GM10266 (cell line): ENCODE measurements at regions not wholly inside any gene's neighbourhood (a gene's known extent, or its start where the extent isn't known, plus 50 kb on each side); places are given as distances from the start of the nearest gene placed in this dataset.

Experiments used
- DNase-seq: peaks from one replicate; pipeline ENCODE4 v3.0.0; 2012; ENCODE audit errors: extremely low spot score
- TF ChIP-seq, protein P1 (sequence below): IDR thresholded peaks from 2 replicates; pipeline ENCODE4 v1.5.1; 2012; ENCODE audit warnings: mild to moderate bottlenecking, low read depth; ENCODE audit not compliant: control insufficient read depth, insufficient read depth; ENCODE audit errors: missing control alignments

DNA sequence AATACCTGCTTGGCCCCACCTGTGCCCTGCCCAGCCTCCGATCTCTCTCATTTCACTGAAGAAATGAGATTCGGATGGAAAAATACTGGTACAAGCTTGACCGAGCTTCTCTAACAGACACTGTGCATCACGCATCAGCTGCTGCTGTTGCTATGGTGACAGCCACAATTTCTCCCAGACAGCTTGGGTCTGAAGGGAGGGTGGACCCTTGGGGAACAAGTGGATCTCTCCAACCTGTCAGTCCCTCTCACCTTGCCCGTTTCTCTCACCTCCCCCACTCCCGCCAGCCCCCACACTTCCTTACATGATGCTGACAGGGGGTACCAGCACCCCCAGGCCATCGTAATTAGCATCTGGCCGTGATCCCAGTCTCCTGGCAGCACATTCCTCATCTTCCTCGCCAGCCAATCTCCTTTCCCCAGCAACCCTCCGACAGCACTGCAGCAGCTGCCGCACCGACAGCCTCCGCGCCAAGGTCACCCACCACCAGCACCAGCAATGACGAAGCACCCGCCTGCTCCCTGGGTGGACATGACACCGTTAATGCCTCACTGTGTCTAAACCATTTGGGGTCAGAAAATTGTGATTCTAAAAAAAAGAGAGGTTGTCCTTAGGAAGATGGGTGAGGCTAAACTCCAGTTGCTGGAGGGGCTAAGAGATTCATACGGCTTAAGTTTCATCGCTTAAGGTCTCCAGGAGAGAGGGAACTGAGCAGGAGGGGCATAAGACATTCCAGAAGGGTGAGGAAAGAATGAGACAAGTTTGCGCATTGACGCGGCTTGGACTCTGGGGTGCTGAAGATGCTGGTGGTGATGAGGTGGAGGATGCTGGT lies 58.6 kb upstream of the TNRC6A start:
- TF ChIP-seq, protein P1, sequence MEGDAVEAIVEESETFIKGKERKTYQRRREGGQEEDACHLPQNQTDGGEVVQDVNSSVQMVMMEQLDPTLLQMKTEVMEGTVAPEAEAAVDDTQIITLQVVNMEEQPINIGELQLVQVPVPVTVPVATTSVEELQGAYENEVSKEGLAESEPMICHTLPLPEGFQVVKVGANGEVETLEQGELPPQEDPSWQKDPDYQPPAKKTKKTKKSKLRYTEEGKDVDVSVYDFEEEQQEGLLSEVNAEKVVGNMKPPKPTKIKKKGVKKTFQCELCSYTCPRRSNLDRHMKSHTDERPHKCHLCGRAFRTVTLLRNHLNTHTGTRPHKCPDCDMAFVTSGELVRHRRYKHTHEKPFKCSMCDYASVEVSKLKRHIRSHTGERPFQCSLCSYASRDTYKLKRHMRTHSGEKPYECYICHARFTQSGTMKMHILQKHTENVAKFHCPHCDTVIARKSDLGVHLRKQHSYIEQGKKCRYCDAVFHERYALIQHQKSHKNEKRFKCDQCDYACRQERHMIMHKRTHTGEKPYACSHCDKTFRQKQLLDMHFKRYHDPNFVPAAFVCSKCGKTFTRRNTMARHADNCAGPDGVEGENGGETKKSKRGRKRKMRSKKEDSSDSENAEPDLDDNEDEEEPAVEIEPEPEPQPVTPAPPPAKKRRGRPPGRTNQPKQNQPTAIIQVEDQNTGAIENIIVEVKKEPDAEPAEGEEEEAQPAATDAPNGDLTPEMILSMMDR = no peak
- DNase-seq = peak; percentile 35

DNA sequence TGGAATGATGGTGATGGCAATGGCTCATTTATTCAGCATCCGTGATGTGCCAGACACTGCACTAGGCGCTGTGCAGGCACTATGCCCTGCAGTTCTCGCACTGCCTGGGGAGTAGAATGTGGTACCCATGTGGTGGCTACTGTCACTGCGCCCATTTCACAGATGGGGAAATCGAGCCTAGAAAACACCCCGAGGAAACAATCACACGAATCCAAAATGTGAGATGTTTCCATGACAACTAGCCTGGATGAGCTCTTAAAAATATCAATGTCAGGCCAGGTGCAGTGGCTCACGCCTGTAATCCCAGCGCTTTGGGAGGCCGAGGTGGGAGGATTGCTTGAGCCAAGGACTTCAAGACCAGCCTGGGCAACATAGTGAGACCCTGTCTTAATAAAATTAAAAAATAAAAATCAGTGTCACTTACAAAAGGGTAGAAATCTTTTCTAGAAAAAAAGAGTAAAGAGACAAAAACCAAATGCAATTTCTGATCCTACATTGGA lies 57.9 kb upstream of the TNRC6A start:
- TF ChIP-seq, protein P1 = no peak
- DNase-seq = no peak

DNA sequence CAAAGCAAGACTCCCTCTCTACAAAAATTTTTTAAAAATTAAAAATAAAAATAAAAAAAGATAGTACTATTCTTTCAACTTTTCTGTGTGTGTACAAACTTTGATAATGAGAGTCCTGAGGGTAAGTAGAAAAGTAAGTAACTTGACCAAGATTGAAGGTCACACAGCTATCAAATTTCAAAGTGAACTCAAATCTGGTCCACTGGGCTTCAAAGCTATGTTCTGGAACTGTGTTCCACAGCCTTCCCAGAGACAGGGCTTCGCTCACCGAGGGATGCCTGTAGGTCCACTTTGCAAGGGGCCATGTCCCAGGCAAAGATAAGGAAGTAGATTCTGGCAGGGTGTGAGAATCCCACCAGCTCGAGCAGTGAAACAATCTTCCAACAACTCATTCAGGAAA lies 56.3 kb upstream of the TNRC6A start:
- TF ChIP-seq, protein P1 = no peak
- no peak for DNase-seq

DNA sequence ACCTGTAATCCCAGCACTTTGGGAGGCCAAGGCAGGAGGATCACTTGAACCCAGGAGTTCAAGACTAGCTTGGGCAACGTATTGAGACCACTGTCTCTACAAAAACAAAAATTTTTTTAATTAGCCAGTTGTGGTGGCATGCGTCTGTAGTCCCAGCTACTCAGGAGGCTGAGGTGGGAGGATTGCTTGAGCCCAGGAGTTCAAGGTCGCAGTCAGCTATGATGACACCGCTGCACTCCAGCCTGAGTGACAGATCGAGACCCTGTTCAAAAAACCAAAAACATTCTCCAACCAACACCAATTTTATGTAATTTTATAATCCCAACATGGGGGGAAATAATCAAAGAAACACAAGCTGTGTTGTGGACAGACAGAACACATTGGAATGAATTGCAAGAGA lies 54.6 kb upstream of the TNRC6A start:
- DNase-seq = no peak
- TF ChIP-seq, protein P1 = no peak

DNA sequence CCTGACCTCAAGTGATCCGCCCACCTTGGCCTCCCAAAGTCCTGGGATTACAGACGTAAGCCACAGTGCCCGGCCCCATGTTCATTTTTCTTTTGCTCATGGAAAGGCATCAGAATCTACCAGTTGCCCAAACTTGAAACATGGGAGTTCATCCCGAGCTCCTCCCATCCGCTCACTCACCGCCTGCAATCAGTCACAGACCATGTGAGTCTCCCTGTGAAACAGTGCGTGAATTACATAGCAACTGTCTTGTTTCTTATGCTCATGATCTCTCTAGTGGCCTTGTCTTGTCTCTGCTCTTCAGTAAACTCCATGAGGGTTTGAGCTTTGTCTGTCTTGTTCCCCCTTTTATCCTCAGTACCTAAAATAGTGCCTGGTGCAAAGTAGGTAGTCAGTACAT lies 52.1 kb upstream of the TNRC6A start:
- no peak for DNase-seq
- TF ChIP-seq, protein P1 = no peak
